Thyroid gland (tissue), 4 donors: ENCODE measurements at regions not wholly inside any gene's neighbourhood (a gene's known extent, or its start where the extent isn't known, plus 50 kb on each side); places are given as distances from the start of the nearest gene placed in this dataset.

Source experiments
- CTCF ChIP-seq, 6 experiments: fragments of 200-600 bp in 3 of 6; fragments of 450-650 bp in 3 of 6; sonication (generic) in 3 of 6; IDR thresholded peaks; one replicate each; pipeline ENCODE4 v1.5.1; 2016 to 2019; ENCODE audit warnings: antibody characterized with exemption in 6 of 6, mild to moderate bottlenecking in 2 of 6, inconsistent platforms in 1 of 6, moderate library complexity in 1 of 6
- POLR2A ChIP-seq, 2 donors: fragments of 450-650 bp; IDR thresholded peaks; one replicate each; pipeline ENCODE4 v1.6.1; 2017; ENCODE audit warnings: antibody characterized with exemption in 2 of 2, mild to moderate bottlenecking in 2 of 2, moderate library complexity in 1 of 2

- TF ChIP-seq CTCF (IDR thresholded peaks at IDR 0.05), result no peak
- no peak for TF ChIP-seq POLR2A (IDR thresholded peaks at IDR 0.05)
These were observed 85.8 kb upstream of the S1PR3 start for GRCh38 chr9:88905506-88905905.
